HepG2 (cell line): ENCODE measurements at regions not wholly inside any gene's neighbourhood (a gene's known extent, or its start where the extent isn't known, plus 50 kb on each side); places are given as distances from the start of the nearest gene placed in this dataset.

ENCODE experiments used
- CCAR2 ChIP-seq: fragments of 200-400 bp; formaldehyde crosslinking; optimal IDR thresholded peaks from 2 replicates; pipeline ENCODE3; 2018; ENCODE audit warnings: low read depth, mild to moderate bottlenecking, low read length, moderate library complexity
- ELF1 ChIP-seq: sonication (generic); formaldehyde crosslinking; IDR thresholded peaks from 2 replicates; pipeline ENCODE4 v1.4.0; 2020; ENCODE audit warnings: missing genetic modification reagents
- KMT2B ChIP-seq: IDR thresholded peaks from 2 replicates; pipeline ENCODE4 v1.6.1; 2016; ENCODE audit warnings: missing genetic modification reagents, missing compliant biosample characterization
- PCBP1 ChIP-seq: fragments of 200-400 bp; formaldehyde crosslinking; IDR thresholded peaks from 2 replicates; pipeline ENCODE4 v1.6.1; 2017; ENCODE audit warnings: mild to moderate bottlenecking, low read depth, low read length, borderline replicate concordance
- RNF2 ChIP-seq: fragments of 450-650 bp; conservative IDR thresholded peaks from 2 replicates; pipeline ENCODE4 v1.6.1; 2016; ENCODE audit warnings: low read depth
- SP1 ChIP-seq, 2 experiments: fragments of 450-650 bp in 1 of 2; sonication (generic) in 1 of 2; formaldehyde crosslinking in 1 of 2; IDR thresholded peaks; 2 replicates each; pipeline versions ENCODE4 v1.4.0 to v1.6.1; 2016 to 2020; ENCODE audit warnings: missing genetic modification reagents in 1 of 2
- TCF7 ChIP-seq: sonication (generic); IDR thresholded peaks from 2 replicates; pipeline ENCODE4 v1.6.1; 2016; ENCODE audit warnings: antibody characterized with exemption, low read depth
- ZNF556 ChIP-seq: sonication (generic); formaldehyde crosslinking; IDR thresholded peaks from 2 replicates; pipeline ENCODE4 v1.4.0; 2020; ENCODE audit warnings: mild to moderate bottlenecking, missing genetic modification reagents, borderline replicate concordance
- ZNF713 ChIP-seq: sonication (generic); formaldehyde crosslinking; IDR thresholded peaks from 2 replicates; pipeline ENCODE4 v1.4.0; 2020; ENCODE audit warnings: mild to moderate bottlenecking, missing genetic modification reagents
- TF ChIP-seq, protein P1 (sequence below): sonication (generic); IDR thresholded peaks from 2 replicates; pipeline ENCODE4 v1.6.1; 2016; ENCODE audit warnings: low read depth, borderline replicate concordance
- TF ChIP-seq, protein P2 (sequence below): sonication (generic); formaldehyde crosslinking; IDR thresholded peaks from 2 replicates; pipeline ENCODE4 v1.5.0; 2020; ENCODE audit warnings: mild to moderate bottlenecking, missing genetic modification reagents, moderate library complexity

GRCh38 chr11:46202149-46202548 is 75.3 kb upstream of the CREB3L1 start:
- TF ChIP-seq, protein P1, sequence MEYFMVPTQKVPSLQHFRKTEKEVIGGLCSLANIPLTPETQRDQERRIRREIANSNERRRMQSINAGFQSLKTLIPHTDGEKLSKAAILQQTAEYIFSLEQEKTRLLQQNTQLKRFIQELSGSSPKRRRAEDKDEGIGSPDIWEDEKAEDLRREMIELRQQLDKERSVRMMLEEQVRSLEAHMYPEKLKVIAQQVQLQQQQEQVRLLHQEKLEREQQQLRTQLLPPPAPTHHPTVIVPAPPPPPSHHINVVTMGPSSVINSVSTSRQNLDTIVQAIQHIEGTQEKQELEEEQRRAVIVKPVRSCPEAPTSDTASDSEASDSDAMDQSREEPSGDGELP: no peak
- TF ChIP-seq CCAR2: no peak
- TF ChIP-seq TCF7: no peak
- no peak for TF ChIP-seq ZNF713
- no peak for TF ChIP-seq RNF2
- TF ChIP-seq ELF1 (CRISPR knock-in tag): no peak
- no peak for TF ChIP-seq SP1 (IDR thresholded peaks at IDR 0.05)
- no peak for TF ChIP-seq SP1 (CRISPR knock-in tag; IDR thresholded peaks at IDR 0.05)
- no peak for TF ChIP-seq PCBP1
- TF ChIP-seq, protein P2, sequence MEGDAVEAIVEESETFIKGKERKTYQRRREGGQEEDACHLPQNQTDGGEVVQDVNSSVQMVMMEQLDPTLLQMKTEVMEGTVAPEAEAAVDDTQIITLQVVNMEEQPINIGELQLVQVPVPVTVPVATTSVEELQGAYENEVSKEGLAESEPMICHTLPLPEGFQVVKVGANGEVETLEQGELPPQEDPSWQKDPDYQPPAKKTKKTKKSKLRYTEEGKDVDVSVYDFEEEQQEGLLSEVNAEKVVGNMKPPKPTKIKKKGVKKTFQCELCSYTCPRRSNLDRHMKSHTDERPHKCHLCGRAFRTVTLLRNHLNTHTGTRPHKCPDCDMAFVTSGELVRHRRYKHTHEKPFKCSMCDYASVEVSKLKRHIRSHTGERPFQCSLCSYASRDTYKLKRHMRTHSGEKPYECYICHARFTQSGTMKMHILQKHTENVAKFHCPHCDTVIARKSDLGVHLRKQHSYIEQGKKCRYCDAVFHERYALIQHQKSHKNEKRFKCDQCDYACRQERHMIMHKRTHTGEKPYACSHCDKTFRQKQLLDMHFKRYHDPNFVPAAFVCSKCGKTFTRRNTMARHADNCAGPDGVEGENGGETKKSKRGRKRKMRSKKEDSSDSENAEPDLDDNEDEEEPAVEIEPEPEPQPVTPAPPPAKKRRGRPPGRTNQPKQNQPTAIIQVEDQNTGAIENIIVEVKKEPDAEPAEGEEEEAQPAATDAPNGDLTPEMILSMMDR (CRISPR knock-in tag): no peak
- no peak for TF ChIP-seq KMT2B
- no peak for TF ChIP-seq ZNF556
